ENCODE measurements at regions not wholly inside any gene's neighbourhood (a gene's known extent, or its start where the extent isn't known, plus 50 kb on each side); places are given as distances from the start of the nearest gene placed in this dataset.

DNA sequence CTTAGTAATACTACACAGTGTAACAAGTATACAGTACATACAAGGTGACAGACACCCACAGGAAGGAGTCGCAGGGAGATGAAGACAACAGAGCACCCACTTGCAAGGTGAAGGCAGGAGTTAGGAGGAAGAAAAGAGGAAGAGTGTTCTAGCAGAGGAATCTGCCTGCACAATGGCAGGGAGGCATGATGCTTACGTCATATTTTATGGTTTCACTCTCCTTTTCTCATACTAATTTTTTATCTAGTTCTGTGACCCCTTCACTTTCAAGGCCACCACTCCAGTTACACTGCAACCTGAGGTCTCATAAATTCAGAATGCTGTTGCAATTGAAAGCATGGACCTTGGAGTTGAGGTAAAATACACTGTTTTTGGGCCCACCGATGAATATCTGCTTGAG, 331.7 kb downstream of the MEIS1 start:
- Histone ChIP-seq H3K4me3 (no peak overlapping the region), H3K27ac (no peak overlapping the region)
- no peak for DNase-seq (ENCODE audit: low spot score)
- TF ChIP-seq, protein P1, sequence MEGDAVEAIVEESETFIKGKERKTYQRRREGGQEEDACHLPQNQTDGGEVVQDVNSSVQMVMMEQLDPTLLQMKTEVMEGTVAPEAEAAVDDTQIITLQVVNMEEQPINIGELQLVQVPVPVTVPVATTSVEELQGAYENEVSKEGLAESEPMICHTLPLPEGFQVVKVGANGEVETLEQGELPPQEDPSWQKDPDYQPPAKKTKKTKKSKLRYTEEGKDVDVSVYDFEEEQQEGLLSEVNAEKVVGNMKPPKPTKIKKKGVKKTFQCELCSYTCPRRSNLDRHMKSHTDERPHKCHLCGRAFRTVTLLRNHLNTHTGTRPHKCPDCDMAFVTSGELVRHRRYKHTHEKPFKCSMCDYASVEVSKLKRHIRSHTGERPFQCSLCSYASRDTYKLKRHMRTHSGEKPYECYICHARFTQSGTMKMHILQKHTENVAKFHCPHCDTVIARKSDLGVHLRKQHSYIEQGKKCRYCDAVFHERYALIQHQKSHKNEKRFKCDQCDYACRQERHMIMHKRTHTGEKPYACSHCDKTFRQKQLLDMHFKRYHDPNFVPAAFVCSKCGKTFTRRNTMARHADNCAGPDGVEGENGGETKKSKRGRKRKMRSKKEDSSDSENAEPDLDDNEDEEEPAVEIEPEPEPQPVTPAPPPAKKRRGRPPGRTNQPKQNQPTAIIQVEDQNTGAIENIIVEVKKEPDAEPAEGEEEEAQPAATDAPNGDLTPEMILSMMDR (IDR thresholded peaks at IDR 0.05): no peak

DNA sequence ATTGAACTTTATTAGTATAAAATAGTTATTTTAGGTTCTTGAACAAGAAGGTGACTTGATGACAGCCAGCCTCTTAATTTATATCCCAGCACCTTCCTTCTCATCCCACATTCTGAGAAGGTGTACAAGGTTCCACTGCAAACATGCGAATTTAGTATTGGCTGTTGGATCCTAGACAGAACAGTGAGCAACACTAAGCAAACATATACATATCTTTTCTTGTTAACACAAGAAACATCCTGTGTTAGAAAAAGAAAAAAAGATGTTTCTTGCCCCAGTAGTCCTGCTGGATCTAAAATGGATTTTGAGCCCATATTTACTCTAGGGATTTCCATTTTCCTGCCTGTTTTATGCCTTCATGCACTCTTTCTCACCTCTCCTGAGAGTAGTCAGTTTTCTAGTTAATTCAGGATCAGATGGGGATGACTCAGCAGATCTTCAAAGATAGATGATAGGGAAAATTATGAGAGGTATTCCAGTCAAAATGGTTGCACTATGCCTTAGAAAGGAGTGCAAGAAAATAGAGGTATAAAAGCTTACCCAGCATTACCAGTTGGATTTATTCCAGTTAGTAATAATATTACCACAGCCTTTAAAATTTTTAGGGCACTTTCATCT, 336.5 kb downstream of the MEIS1 start:
- Histone ChIP-seq H3K4me3 (no peak overlapping the region), H3K27ac (no peak overlapping the region)
- DNase-seq (ENCODE audit: low spot score): no peak
- TF ChIP-seq, protein P1 (IDR thresholded peaks at IDR 0.05): no peak

DNA sequence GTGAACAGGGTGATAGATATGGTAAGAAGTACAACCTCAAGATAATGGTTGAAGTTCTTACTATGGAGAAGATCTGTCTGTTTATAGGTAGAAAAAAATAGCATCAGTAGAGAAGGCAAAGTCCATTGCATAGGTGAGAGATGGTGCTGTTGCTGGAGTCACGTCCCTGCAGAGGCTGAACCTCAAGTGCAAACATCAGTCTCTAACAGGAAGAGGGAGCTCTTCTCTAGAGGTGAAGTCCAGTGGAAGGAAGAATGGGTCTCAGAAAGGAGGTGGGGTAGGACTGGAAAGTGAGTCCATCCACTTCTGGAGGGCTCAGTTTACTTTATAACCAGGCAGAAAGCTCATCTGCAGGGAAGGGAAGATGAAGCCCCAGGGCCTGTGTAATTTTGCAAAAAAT, 337.7 kb downstream of the MEIS1 start:
- no peak for DNase-seq (ENCODE audit: low spot score)
- TF ChIP-seq, protein P1 (IDR thresholded peaks at IDR 0.05): no peak
- Histone ChIP-seq H3K27ac (no peak overlapping the region), H3K4me3 (no peak overlapping the region)

DNA sequence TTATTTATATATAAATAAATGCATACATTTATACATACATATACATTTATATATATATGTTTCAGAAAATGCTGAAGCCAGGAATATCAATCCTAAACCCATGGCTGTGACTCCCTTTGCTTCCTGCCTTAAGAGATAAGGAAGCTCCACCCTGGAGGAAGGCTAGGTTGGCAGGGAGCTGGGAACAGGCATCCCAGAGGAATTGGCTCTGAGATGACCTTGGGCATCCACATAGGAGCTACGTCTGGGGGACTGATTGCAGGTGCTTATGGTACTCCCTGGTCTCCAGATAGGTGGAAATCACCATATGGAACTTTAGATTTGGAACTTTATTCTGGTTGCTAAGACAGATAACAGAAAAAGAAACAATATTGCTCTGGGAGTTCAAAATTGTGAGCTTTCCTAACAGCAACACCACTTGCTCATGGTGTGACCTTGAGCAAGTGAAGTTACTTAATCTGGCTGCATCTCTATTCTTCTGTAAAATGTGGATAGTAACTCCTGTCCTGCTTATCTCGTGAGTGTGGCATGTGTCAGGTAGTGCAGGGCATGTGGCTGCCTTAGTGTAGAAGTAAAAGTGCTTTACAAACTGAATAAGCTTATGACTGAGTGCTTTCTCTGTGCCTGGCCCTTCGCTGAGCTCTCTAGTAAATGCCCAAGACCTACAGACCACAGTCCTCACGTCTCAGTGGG, 341.0 kb downstream of the MEIS1 start:
- TF ChIP-seq, protein P1 (IDR thresholded peaks at IDR 0.05): no peak
- H3K4me3 ChIP-seq: no peak overlapping the region
- H3K27ac ChIP-seq: no peak overlapping the region
- no peak for DNase-seq (ENCODE audit: low spot score)

DNA sequence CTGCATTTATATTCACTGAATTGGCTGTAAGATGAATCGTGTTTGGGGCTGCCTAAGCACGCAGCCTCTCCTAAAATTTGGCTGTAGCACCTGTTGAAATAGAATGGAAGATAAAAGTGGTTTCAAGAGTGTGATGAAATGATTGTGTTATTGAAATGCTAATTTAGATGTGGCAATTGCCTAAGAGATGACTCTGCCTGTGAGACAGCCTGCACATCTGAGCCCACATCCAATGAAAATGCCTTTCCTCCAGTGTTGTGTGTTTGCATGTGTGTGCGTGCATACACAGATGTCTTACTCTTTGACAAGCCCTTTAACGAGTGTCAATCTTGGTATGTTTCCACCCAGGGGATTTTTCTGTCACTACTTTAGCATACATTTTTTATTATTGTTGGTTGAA, 346.9 kb downstream of the MEIS1 start:
- TF ChIP-seq, protein P1 (IDR thresholded peaks at IDR 0.05): no peak
- DNase-seq (ENCODE audit: low spot score): no peak
- no peak overlapping the region for H3K4me3 ChIP-seq
- H3K27ac ChIP-seq: no peak overlapping the region

DNA sequence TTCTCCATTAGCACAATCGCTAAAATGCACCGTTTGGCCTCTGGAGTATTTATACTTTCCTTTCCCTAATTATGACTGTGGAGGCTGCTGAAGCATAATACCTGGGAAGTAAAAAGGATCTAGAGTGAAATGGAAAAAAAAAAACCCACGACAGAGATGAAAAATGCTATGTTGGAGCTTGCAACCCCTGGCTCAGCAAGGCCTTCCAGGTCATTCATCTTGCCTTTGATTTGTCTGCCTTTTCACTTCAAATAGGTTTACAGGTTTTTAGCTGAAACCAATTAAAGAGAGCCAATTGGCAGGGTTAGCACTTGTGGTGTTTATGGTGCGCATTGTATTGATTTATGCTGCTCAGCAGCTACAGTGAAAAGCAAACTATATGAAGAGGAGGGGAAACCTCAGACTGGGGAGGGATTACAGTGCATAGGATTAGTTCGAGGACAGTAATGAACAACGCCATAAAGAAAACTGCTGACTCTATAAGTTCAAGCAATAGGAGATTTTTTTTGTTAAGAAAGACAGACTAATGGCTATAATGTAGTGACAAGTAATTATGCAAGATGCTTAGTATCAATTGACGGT, 347.9 kb downstream of the MEIS1 start:
- DNase-seq (ENCODE audit: low spot score): no peak
- H3K4me3 ChIP-seq: no peak overlapping the region
- TF ChIP-seq, protein P1 (IDR thresholded peaks at IDR 0.05): no peak
- H3K27ac ChIP-seq: no peak overlapping the region

DNA sequence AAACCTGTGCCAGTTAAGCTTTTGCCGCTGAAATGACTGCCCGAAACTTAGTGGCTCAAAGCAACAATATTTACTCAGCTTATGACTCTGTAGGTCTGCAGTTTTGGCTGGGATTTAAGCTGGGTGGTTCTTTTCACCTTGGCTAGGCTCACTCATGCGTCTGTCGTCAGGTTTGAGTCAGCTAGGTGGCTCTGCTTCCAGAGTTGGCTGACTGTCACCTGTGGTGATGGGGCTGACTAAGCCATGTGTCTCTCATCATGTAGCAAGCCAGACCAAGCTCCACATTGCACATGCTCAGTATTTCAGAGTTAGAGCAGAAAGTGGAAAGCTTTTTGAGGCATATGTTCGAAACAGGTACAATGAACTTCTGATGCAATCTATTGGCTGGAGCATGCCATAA, 354.8 kb downstream of the MEIS1 start:
- DNase-seq (ENCODE audit: low spot score): no peak
- TF ChIP-seq, protein P1 (IDR thresholded peaks at IDR 0.05): no peak
- no peak overlapping the region for H3K4me3 ChIP-seq
- no peak overlapping the region for H3K27ac ChIP-seq

All from coronary artery (tissue), 2 donors.